ENCODE measurements at regions not wholly inside any gene's neighbourhood (a gene's known extent, or its start where the extent isn't known, plus 50 kb on each side); places are given as distances from the start of the nearest gene placed in this dataset.

DNA sequence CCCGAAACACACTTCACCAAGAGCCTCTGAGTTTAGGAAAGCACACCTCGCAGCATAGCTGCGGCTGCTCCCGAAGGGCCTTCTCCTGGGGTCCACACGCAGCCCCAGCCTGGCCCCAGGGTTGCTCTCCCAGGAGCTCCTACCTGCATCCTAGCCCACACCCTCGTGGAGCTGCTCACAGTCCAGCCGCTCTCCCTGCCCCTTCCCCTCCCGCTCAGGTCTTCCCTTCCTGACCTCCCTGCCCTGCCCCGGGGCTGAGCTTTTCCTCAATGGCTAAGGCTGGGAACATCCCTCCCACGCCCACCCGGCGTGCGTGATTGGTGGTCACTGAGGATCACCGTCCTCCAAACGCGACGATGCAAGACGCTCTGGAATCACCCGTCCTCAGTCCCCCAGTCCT lies 205.8 kb downstream of the FNDC1 start:
- H3K36me3 ChIP-seq, result no peaks in the 10 kb centered on the region
- TF ChIP-seq POLR2A (IDR thresholded peaks at IDR 0.05), result no peak
- TF ChIP-seq, protein P1, sequence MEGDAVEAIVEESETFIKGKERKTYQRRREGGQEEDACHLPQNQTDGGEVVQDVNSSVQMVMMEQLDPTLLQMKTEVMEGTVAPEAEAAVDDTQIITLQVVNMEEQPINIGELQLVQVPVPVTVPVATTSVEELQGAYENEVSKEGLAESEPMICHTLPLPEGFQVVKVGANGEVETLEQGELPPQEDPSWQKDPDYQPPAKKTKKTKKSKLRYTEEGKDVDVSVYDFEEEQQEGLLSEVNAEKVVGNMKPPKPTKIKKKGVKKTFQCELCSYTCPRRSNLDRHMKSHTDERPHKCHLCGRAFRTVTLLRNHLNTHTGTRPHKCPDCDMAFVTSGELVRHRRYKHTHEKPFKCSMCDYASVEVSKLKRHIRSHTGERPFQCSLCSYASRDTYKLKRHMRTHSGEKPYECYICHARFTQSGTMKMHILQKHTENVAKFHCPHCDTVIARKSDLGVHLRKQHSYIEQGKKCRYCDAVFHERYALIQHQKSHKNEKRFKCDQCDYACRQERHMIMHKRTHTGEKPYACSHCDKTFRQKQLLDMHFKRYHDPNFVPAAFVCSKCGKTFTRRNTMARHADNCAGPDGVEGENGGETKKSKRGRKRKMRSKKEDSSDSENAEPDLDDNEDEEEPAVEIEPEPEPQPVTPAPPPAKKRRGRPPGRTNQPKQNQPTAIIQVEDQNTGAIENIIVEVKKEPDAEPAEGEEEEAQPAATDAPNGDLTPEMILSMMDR (IDR thresholded peaks at IDR 0.05), result no peak
- peaks cover 13 to 15% of the 10 kb centered on the region in 2 donors for H3K4me1 ChIP-seq
- no peaks in the 10 kb centered on the region for H3K27me3 ChIP-seq
- WGBS, 2 donors, result 94 to 95% methylated on average over 18 to 19 of the region's 19 CpGs
- no peaks in the 10 kb centered on the region for H3K9me3 ChIP-seq
- no peak overlapping the region for H3K27ac ChIP-seq
- DNase-seq, result no peak
- intact Hi-C loops (cut with DNase I), result no loop called here
- H3K4me3 ChIP-seq (replicated peaks in 1 of 3), result no peak overlapping the region

DNA sequence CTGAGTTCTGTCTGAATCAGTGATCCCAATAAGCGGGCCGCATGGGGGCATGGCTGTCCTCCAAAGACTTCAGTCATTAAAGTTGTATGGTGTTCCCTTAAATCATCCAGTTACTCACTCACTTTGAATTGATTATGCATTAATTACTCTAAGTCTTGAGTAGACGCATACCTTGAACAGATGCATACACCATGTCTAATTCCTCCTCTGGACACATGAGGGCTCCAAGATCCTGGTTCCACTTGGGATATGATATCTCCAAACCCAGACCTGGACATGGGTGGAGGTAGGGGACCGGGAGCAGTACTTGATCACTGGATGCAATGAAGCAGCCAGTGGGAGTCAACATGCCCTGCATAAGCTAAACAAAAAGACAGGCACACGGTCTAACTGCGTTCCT lies 204.5 kb downstream of the FNDC1 start:
- Histone ChIP-seq H3K27ac (no peak overlapping the region), H3K4me1 (peaks cover 13 to 15% of the 10 kb centered on the region in 2 donors), H3K9me3 (no peaks in the 10 kb centered on the region), H3K27me3 (no peaks in the 10 kb centered on the region), H3K4me3 (replicated peaks in 1 of 3) (no peak overlapping the region), H3K36me3 (no peaks in the 10 kb centered on the region)
- intact Hi-C loops (cut with DNase I), result no loop called here
- TF ChIP-seq POLR2A (IDR thresholded peaks at IDR 0.05), result no peak
- TF ChIP-seq, protein P1 (IDR thresholded peaks at IDR 0.05), result no peak
- WGBS, 2 donors, result 88 to 93% methylated on average over 6 of the region's 6 CpGs
- DNase-seq, result no peak

- intact Hi-C loops (cut with DNase I), result no loop called here
- TF ChIP-seq, protein P1 (IDR thresholded peaks at IDR 0.05), result no peak
- TF ChIP-seq POLR2A (IDR thresholded peaks at IDR 0.05), result no peak
- H3K4me3 ChIP-seq (replicated peaks in 1 of 3), result no peak overlapping the region
- no peak for DNase-seq
- peaks cover 13 to 15% of the 10 kb centered on the region in 2 donors for H3K4me1 ChIP-seq
- H3K9me3 ChIP-seq, result no peaks in the 10 kb centered on the region
- no peaks in the 10 kb centered on the region for H3K36me3 ChIP-seq
- H3K27ac ChIP-seq, result no peak overlapping the region
- H3K27me3 ChIP-seq, result no peaks in the 10 kb centered on the region
- WGBS, 2 donors, result 92 to 93% methylated on average over 2 of the region's 2 CpGs
Measured at GRCh38 chr6:159372333-159372732, 203.1 kb downstream of the FNDC1 start.

GRCh38 chr6:159360306-159360705 lies 191.1 kb downstream of the FNDC1 start:
- Histone ChIP-seq H3K36me3 (no peaks in the 10 kb centered on the region), H3K27ac (no peak overlapping the region), H3K9me3 (no peaks in the 10 kb centered on the region), H3K4me3 (replicated peaks in 1 of 3) (no peak overlapping the region), H3K4me1 (no peaks in the 10 kb centered on the region), H3K27me3 (no peaks in the 10 kb centered on the region)
- intact Hi-C loops (cut with DNase I), result no loop called here
- no peak for TF ChIP-seq POLR2A (IDR thresholded peaks at IDR 0.05)
- TF ChIP-seq, protein P1 (IDR thresholded peaks at IDR 0.05), result no peak
- WGBS, 2 donors, result 75% methylated on average over 4 of the region's 4 CpGs
- DNase-seq, result no peak

DNA sequence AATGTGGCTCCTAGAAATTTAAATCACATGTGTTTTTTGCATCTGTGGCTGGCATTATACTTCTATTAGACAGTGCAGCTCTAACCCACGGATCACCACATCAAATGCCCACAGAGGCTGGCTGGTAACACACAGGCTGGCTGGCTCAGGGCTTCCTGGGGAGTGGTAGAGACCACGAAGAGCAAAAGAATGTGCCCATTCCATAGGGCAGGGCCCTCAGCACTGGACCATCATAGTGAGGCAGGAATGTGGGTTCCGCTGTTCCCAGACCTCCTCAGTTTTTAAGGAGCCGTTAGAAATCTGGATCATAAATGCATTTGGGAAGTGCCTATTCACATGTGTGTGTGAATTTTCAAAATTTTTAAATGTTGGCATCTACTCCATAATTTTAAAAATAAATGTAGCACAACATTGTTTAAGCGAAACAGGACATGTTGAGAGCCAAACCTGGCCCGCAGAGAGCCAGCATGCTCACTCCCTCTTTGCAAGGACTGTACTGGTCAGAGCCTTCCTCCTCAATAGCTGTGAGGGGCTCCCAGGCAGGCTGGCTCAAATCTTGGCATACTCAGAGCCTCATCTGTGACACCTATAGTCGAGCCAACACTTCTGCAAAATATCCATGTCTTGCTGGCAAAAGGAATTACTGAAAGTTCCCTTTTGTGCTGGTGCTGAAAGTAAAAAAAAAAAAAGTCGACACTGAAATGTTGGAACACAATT lies 190.5 kb downstream of the FNDC1 start:
- H3K4me3 ChIP-seq (replicated peaks in 1 of 3), result no peak overlapping the region
- H3K27me3 ChIP-seq, result no peaks in the 10 kb centered on the region
- H3K4me1 ChIP-seq, result no peaks in the 10 kb centered on the region
- DNase-seq, result no peak
- H3K36me3 ChIP-seq, result no peaks in the 10 kb centered on the region
- TF ChIP-seq, protein P1 (IDR thresholded peaks at IDR 0.05), result no peak
- TF ChIP-seq POLR2A (IDR thresholded peaks at IDR 0.05), result no peak
- intact Hi-C loops (cut with DNase I), result no loop called here
- H3K9me3 ChIP-seq, result no peaks in the 10 kb centered on the region
- no peak overlapping the region for H3K27ac ChIP-seq
- WGBS, 2 donors, result 78 to 79% methylated on average over 8 of the region's 8 CpGs

Data from thyroid gland (tissue), 4 donors.